GM13977 (cell line): ENCODE measurements at regions not wholly inside any gene's neighbourhood (a gene's known extent, or its start where the extent isn't known, plus 50 kb on each side); places are given as distances from the start of the nearest gene placed in this dataset.
"Not testable (repeated sequence)": the region's sequence is repeated elsewhere in the genome, so short reads cannot be mapped to it uniquely, and the experiment has no call there.

Experiments used
- DNase-seq: peaks from one replicate; pipeline ENCODE4 v3.0.0; 2012; ENCODE audit warnings: low spot score
- CTCF ChIP-seq: IDR thresholded peaks from 2 replicates; pipeline ENCODE4 v1.5.1; 2012; ENCODE audit warnings: mild to moderate bottlenecking, control low read depth; ENCODE audit not compliant: insufficient read depth; ENCODE audit errors: extremely low read depth, missing control alignments
- in situ Hi-C: fragments of 300-500 bp; cut with MboI; formaldehyde crosslinking; loops from one replicate; pipeline ENCODE4 v1.12.0; 2022; ENCODE audit warnings: low sequenced_read_pairs, low pct_unique_long_range_greater_than_20kb, mixed read lengths, inconsistent platforms; ENCODE audit not compliant: unreplicated experiment

- no peak for TF ChIP-seq CTCF
- in situ Hi-C loops: no loop called here
- DNase-seq: no peak
These were observed 303.9 kb downstream of the FOXO1 start for GRCh38 chr13:40362502-40362901.

GRCh38 chr13:40363653-40364052, 302.8 kb downstream of the FOXO1 start:
- TF ChIP-seq CTCF: no peak
- DNase-seq: no peak
- in situ Hi-C loops: no loop called here

- TF ChIP-seq CTCF: no peak
- in situ Hi-C loops: no loop called here
- no peak for DNase-seq
These were observed 300.3 kb downstream of the FOXO1 start for GRCh38 chr13:40366119-40366518.

GRCh38 chr13:40368127-40368891, 298.1 kb downstream of the FOXO1 start:
- DNase-seq: no peak
- in situ Hi-C loops: no loop called here
- no peak for TF ChIP-seq CTCF

- no peak for DNase-seq
- TF ChIP-seq CTCF: no peak
- in situ Hi-C loops: no loop called here
These were observed 295.8 kb downstream of the FOXO1 start for GRCh38 chr13:40370661-40371060.

- DNase-seq: no peak
- no peak for TF ChIP-seq CTCF
- in situ Hi-C loops: no loop called here
These were observed 294.8 kb downstream of the FOXO1 start for GRCh38 chr13:40371531-40372125.

GRCh38 chr13:40373608-40374007, 292.8 kb downstream of the FOXO1 start:
- in situ Hi-C loops: not testable (repeated sequence)

More at GRCh38 chr13:40373608-40374007, 292.8 kb downstream of the FOXO1 start:
- not testable (repeated sequence) for DNase-seq
